NCI-H526 treated with DMSO at 0.1 percent for 48 hours (cell line): ENCODE measurements at regions not wholly inside any gene's neighbourhood (a gene's known extent, or its start where the extent isn't known, plus 50 kb on each side); places are given as distances from the start of the nearest gene placed in this dataset.
"Not testable (repeated sequence)": the region's sequence is repeated elsewhere in the genome, so short reads cannot be mapped to it uniquely, and the experiment has no call there.

Experiments used
- DNase-seq: peaks from one replicate; lab custom pipeline; 2025; lab: John Stamatoyannopoulos, UW

GRCh38 chr1:5766996-5767395, 225.2 kb downstream of the NPHP4 start:
- DNase-seq, result not testable (repeated sequence)

- no peak for DNase-seq
These were observed 226.0 kb downstream of the NPHP4 start for GRCh38 chr1:5765997-5766913.

GRCh38 chr1:5765483-5765882, 226.7 kb downstream of the NPHP4 start:
- no peak for DNase-seq

GRCh38 chr1:5764959-5765358, 227.3 kb downstream of the NPHP4 start:
- DNase-seq, result no peak

- no peak for DNase-seq
These were observed 227.8 kb downstream of the NPHP4 start for GRCh38 chr1:5764464-5764863.

GRCh38 chr1:5763696-5764370, 228.4 kb downstream of the NPHP4 start:
- no peak for DNase-seq

- no peak for DNase-seq
These were observed 233.2 kb downstream of the NPHP4 start for GRCh38 chr1:5758859-5759578.

GRCh38 chr1:5758000-5758858, 234.0 kb downstream of the NPHP4 start:
- DNase-seq, result no peak

GRCh38 chr1:5757187-5757805, 234.9 kb downstream of the NPHP4 start:
- DNase-seq, result no peak

- DNase-seq, result no peak
These were observed 235.6 kb downstream of the NPHP4 start for GRCh38 chr1:5756434-5757186.

GRCh38 chr1:5755552-5756125, 236.6 kb downstream of the NPHP4 start:
- DNase-seq, result no peak

- no peak for DNase-seq
These were observed 237.2 kb downstream of the NPHP4 start for GRCh38 chr1:5754817-5755551.

GRCh38 chr1:5753549-5754421, 238.4 kb downstream of the NPHP4 start:
- no peak for DNase-seq

- DNase-seq, result no peak
These were observed 239.3 kb downstream of the NPHP4 start for GRCh38 chr1:5752746-5753548.

- DNase-seq, result no peak
These were observed 240.1 kb downstream of the NPHP4 start for GRCh38 chr1:5751833-5752745.

GRCh38 chr1:5751163-5751540, 241.1 kb downstream of the NPHP4 start:
- DNase-seq, result no peak
